HG02870 (cell line): ENCODE measurements at regions not wholly inside any gene's neighbourhood (a gene's known extent, or its start where the extent isn't known, plus 50 kb on each side); places are given as distances from the start of the nearest gene placed in this dataset.
"Not testable (repeated sequence)": the region's sequence is repeated elsewhere in the genome, so short reads cannot be mapped to it uniquely, and the experiment has no call there.

Experiments
- ATAC-seq: cut with Tn5 transposase; IDR thresholded peaks from one replicate; pipeline ENCODE4 v1.9.1; 2021; ENCODE audit warnings: mild to moderate bottlenecking, moderate library complexity; ENCODE audit not compliant: unreplicated experiment

GRCh38 chr1:166304131-166304530 is 137.3 kb upstream of the FAM78B start:
- ATAC-seq: no peak

GRCh38 chr1:166305371-166305770 is 138.6 kb upstream of the FAM78B start:
- no peak for ATAC-seq

GRCh38 chr1:166307261-166308188 is 140.7 kb upstream of the FAM78B start:
- no peak for ATAC-seq

DNA sequence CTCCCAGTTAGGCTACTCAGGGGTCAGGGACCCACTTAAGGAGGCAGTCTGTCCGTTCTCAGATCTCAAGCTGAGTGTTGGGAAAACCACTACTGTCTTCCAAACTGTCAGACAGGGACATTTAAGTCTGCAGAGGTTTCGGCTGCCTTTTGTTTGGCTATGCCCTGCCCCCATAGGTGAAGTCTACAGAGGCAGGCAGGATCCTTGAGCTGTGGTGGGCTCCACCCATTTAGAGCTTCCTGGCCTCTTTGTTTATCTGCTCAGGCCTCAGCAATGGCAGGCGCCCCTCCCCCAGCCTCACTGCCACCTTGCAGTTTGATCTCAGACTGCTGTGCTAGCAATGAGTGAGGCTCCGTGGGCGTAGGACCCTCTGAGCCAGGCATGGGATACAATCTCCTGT is 149.5 kb upstream of the FAM78B start:
- ATAC-seq: not testable (repeated sequence)

DNA sequence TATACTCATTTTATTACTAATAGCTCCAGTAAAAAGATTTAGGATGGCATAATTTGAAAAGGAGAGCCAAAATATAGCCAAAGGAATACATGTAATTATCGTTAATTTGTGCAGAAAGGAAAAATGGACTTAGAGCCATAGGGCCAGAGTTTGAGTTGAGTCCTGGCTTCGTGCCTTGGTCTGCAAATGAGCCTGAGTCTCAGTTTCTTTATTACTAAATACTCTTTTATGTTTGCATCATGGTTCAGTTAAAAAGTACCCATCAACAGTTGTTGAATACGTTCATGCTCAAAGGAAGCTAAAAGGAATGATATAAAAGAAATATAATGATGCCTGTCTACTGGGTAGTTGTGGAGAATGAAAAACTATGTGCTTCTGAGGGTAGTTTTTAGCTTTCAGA is 155.7 kb upstream of the FAM78B start:
- peak; percentile 79 for ATAC-seq

DNA sequence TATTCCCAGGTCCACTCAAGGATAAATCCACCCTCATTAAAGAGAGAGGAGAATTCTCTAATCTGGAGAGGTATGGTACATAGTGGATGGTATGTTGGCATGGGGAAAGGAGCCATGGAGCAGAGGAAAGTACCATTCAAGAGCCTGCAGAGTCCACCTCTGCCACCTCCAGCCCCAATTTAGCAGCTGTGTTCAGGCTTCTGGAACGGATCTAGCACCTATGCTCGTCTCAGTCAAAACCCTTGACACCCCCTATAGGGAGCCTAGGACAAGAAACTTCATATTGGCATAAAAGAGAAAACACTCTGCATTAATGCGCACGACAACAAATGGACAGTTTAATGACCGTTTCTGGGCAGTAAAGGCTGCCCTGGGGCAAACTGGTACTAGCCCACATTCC is 161.1 kb upstream of the FAM78B start:
- ATAC-seq: no peak

GRCh38 chr1:166328956-166329355 is 162.2 kb upstream of the FAM78B start:
- no peak for ATAC-seq

- no peak for ATAC-seq
These were observed 163.3 kb upstream of the FAM78B start for GRCh38 chr1:166330096-166330495.

DNA sequence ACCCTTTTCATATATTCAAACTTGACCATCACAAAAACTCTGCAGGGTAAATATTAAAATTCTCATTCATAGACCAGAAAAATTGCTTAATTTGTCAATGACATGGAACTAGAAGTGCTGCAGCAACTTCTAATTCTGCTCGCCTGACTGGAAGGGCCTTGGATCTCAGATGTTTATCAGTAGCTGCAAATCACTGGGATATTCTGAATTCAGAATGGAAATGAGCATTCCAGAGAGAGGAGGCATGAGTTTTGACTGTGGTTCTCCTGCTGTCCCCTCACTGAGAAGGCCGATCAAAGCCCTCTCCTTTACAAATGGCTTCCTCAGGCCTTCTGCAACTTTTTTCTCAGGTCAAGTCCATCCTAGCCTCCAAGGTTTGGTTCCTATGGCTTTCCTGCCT is 171.3 kb upstream of the FAM78B start:
- no peak for ATAC-seq

DNA sequence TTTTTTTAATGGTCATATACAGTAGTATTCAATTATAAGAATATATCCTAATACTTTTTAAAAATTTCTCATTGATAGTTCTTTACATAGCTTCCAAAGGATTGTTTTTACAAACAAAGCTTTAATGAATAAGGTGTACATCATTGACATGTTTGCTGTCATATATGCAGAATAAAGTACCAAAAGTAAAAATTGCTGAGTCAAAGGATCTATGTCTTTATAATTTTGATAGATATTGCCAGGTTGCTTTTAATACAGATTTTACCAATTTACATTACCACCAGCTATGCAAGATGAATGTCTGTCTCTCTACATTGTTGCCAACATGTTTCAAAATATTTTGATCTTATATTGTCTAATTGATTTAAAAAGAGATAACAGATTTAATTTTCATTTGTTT is 173.9 kb upstream of the FAM78B start:
- ATAC-seq: no peak

GRCh38 chr1:166343276-166343675 is 176.5 kb upstream of the FAM78B start:
- ATAC-seq: no peak

- no peak for ATAC-seq
These were observed 183.7 kb upstream of the FAM78B start for GRCh38 chr1:166350490-166350889.

DNA sequence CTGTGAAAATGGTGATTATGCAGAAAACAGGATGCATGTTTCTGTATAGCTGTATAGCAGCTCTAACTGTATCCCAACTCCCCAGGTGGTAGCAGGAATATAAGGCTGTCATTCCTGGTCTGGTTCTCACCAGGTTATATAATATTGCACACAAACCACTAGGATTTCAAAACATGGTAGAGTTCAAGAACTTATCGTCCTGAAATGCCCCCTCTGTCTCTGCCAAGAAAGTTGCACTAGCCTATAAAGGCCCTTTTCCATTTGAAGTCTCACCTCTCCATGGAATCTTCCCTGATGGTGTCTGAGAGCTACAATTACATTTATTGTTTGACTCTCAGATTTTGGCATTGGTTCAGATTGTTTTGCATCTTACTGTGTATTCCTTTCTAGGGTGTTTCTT is 184.9 kb upstream of the FAM78B start:
- no peak for ATAC-seq

- no peak for ATAC-seq
These were observed 186.4 kb upstream of the FAM78B start for GRCh38 chr1:166353213-166353612.

GRCh38 chr1:166354406-166354805 is 187.6 kb upstream of the FAM78B start:
- no peak for ATAC-seq

GRCh38 chr1:166365081-166365480 is 198.3 kb upstream of the FAM78B start:
- ATAC-seq: no peak

DNA sequence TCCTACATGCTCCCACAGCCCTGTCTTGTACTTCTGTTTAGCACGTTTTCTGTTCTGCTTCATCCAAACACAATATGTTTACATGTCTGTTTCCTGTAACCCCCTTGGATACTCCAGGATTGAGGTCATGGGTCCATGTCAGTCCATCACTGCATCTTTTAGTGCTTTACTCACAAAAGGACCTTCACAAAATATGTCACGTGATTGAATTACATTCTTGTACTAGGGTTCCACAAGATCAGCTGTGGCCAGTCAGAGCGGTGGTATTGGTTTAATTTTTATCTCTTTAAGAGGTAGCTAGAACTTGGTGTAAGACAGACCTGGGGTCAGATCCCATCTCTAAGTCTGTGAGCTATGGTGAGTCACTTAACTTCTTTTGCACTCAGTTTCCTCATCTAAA is 201.2 kb upstream of the FAM78B start:
- ATAC-seq: no peak

DNA sequence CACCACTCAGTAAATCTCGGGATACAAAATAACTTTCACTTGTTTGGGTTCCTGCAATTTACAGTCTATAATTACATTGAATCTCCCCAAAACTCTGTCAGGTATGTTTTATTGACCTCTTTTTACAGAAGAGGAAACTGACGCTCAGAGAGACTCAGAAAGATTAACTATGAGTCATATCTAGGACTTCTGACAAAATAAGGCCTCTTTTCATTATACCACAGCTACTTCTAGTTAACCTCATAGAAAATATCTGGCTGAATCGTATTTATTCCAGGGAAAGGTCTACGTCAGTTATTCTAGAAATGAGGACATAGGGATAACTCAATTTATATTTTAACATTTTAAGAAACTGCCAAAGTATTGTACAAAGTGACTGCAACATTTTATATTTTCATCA is 211.1 kb upstream of the FAM78B start:
- no peak for ATAC-seq

- ATAC-seq: no peak
These were observed 212.0 kb upstream of the FAM78B start for GRCh38 chr1:166378805-166379204.

DNA sequence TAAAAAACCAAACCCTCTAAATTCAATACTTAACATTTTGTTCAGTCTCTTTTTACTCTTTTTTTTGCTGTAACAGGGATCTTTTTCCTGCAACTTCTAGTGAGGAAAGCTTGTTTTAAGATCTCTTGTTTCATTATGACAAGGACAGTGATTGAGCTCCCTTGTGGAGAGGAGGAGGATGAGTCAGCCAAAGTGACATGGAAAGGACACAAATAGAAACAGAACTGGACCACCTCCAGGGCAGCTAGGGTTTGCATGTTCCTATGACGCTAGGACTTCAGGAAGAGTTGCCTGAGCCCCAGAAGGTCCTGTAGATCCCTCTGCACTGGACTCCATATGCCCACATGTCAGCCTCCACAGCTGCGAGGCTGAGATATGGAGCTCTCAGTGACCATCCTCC is 212.6 kb upstream of the FAM78B start:
- no peak for ATAC-seq

DNA sequence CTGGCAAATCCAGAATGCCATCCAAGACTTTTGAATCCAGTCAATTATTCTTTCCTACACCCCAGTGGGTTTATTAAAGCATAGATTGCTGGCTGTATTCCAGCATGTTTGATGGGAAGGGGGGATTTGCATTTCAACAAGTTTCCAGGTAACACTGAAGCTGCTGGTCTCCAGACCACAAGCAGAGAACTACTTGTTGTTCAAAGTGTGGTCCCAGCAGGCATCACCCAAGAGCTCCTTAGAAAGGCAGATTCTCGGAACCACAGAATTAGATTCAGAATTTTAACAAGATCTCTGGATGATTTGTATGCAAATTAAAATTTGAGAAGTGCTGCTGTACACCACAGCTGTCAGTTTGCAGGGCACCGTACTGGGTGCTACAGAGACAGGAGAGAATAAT is 216.3 kb upstream of the FAM78B start:
- ATAC-seq: no peak

DNA sequence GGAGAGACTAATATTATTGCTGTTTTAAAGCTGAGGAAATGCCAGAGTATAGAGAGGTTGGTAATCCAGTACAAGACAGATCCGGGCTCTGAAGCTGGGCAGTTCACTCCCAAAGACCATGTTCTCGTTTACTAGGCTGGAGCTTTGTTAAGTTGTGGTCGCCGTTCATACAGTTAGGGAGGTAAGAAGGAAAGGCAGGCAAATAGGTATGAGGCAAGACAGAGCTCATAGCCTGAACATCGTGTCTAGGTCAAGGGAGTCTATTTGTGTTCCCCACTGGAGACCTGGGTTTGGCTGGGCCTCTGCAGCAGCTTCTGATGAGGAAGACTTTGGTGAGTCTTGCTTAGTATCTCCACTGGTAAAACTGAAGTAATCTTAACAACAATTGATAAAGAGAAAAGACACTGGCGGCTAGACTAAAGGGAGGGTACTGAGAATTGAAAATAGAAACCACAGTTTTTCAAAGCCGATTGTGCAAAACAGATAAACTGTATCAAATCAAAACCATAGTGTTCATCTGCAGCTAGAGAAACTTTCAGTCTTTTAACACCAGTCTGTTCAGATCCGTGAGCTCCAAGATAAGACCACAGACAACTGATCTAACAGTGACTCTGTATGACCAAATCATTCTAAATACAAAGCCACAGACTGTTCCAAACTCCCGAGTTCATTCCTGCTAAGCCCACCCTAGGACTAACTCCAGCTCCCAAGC is 217.0 kb upstream of the FAM78B start:
- ATAC-seq: no peak
